HUES64 (cell line): ENCODE measurements at regions not wholly inside any gene's neighbourhood (a gene's known extent, or its start where the extent isn't known, plus 50 kb on each side); places are given as distances from the start of the nearest gene placed in this dataset.
"Not testable (repeated sequence)": the region's sequence is repeated elsewhere in the genome, so short reads cannot be mapped to it uniquely, and the experiment has no call there.

Experiments
- H3K27ac ChIP-seq: 2 replicates; pipeline ENCODE4 v1.7.0; 2013; ENCODE audit warnings: low read depth, low read length, inconsistent platforms
- H3K27me3 ChIP-seq: 2 replicates; pipeline ENCODE4 v1.6.1; 2013; ENCODE audit warnings: mild to moderate bottlenecking, low read length; ENCODE audit not compliant: insufficient read depth
- H3K36me3 ChIP-seq: 2 replicates; pipeline ENCODE4 v1.6.1; 2013; ENCODE audit warnings: mild to moderate bottlenecking, low read length; ENCODE audit not compliant: insufficient read depth
- H3K4me1 ChIP-seq: 2 replicates; pipeline ENCODE4 v1.6.1; 2013; ENCODE audit warnings: mild to moderate bottlenecking, low read length, moderate library complexity; ENCODE audit not compliant: insufficient read depth
- H3K4me3 ChIP-seq: 2 replicates; pipeline ENCODE4 v1.5.1; 2013; ENCODE audit warnings: mild to moderate bottlenecking, low read length, moderate library complexity
- H3K9ac ChIP-seq: 2 replicates; pipeline ENCODE4 v1.6.1; 2013; ENCODE audit warnings: mild to moderate bottlenecking, low read depth, low read length
- H3K9me3 ChIP-seq: 2 replicates; pipeline ENCODE4 v1.6.1; 2013; ENCODE audit warnings: low read depth, low read length; ENCODE audit not compliant: insufficient read depth
- WGBS: fragments of 150-250, 120-280 bp; methylation state at CpG from one replicate; pipeline ENCODE4 v1.1.7; 2013; ENCODE audit warnings: missing lambda C conversion rate; 5-methylcytosine and 5-hydroxymethylcytosine counted together

DNA sequence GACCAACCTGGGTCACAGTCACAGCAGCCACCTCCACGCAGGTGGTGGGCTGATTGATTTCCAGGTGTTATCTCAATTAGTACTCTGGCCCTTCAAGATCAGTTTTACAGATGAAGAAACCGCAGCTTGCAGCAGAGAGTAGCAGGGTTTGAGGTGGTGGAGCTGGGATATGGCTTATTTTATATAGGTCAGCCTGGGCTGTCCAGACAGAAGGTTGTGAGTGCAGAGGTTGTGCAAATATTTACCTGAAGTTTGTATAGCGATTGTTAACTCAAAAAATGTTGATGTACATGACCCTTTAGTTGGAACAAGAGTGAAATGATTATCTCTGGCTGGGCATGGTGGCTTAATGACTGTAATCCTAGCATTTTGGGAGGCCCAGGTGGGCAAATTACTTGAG lies 179.4 kb upstream of the SPATA31A3 start:
- not testable (repeated sequence) for H3K36me3 ChIP-seq, H3K4me3 ChIP-seq, H3K27ac ChIP-seq, H3K27me3 ChIP-seq, H3K4me1 ChIP-seq, H3K9me3 ChIP-seq, H3K9ac ChIP-seq
- 89% methylated on average over 1 of the region's 3 CpGs for WGBS

DNA sequence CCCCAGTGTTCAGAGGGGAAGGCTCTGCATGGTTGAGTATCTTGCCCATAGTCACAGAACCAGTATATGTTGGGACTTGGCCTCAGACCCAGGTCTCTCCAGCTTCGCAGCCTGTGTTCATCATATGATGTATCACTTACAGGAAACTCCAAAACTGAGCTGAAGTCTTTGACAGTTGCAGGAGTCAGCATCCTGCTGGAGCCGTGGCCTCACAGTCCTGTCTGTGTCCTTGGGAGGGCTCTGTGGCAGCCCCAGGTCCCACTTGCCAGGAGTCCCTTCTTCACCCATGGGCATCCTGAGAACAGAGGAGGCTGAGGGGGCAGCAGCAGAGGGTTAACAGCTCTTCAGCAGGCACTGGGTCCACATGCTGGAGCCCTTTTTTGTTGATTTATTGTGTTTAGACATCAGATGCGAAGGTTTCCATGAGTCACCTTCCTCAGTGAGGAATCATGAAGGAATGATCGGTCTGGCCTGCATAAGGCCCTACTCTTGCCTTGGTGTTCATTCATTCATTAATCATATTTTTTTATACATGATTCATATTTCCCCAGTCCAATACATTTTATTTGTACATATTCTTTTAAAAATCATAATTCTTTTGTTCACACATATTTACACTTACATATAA lies 176.3 kb upstream of the SPATA31A3 start:
- H3K4me1 ChIP-seq, H3K27ac ChIP-seq, H3K9ac ChIP-seq, H3K27me3 ChIP-seq, H3K4me3 ChIP-seq, H3K9me3 ChIP-seq, H3K36me3 ChIP-seq: not testable (repeated sequence)
- WGBS: no CpG with 5 or more reads among the region's 4 CpGs

DNA sequence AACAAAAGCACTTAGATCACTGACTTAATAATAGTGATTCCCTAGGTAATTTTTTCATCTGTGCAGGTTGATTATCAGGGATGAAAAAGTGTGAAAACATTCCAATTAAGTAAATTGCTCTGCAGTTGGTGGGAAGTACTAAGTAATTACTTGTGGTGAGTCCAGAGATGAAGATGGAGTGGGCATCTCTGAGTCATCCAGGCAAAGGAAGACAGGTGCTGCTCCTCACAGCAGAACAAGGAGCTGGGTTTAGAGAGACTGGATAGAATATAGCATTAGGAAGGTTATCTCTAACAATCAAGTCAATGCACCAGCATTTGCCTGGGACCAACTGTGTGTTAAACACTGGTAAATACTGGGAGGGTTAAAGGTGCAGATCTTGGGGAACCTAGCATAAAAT lies 174.0 kb upstream of the SPATA31A3 start:
- not testable (repeated sequence) for H3K27ac ChIP-seq, H3K4me3 ChIP-seq, H3K27me3 ChIP-seq, H3K9ac ChIP-seq, H3K9me3 ChIP-seq, H3K36me3 ChIP-seq, H3K4me1 ChIP-seq

DNA sequence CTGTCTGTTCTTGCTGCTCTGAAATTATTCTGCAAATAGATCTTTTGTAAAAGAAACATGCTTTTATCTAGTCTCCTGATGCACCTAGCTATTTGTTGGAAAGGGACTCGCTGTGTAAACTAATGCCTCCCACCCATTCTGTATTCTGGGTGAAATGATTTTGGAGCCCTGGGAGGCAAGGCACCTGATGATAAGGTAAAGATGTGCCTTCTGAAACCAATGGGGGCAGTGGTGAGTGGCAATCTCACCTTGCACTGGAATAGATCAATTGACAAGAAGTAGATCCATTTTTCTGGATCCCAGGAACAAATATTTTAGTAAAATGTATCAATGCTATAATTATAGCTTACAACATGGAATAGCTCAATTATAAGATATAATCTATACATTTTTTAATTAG lies 170.5 kb upstream of the SPATA31A3 start:
- not testable (repeated sequence) for H3K9ac ChIP-seq, H3K36me3 ChIP-seq, H3K9me3 ChIP-seq, H3K4me3 ChIP-seq, H3K4me1 ChIP-seq, H3K27me3 ChIP-seq, H3K27ac ChIP-seq
- WGBS: no CpG with 5 or more reads among the region's 1 CpG

DNA sequence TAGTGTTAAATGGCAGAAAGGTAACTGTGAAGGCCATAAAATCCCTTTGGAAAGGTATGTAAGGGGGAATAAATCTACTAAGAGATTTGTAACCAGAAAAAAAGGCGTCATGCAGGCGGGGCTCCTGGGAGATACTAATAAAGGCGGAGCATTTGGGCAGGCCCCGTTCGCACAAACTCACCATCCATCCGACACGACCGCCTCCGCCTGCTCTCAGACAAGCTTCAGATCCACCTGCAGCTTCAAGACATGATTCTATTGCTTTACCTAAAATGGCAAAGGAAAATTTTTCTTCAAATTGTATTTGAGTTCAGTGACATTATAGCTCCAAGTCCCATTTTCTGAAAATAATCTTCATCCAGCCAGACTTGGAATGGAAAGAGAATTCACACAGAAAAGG lies 162.9 kb upstream of the SPATA31A3 start:
- H3K9me3 ChIP-seq, H3K27ac ChIP-seq, H3K4me3 ChIP-seq, H3K27me3 ChIP-seq, H3K4me1 ChIP-seq, H3K36me3 ChIP-seq, H3K9ac ChIP-seq: not testable (repeated sequence)
- WGBS: 95% methylated on average over 8 of the region's 9 CpGs

DNA sequence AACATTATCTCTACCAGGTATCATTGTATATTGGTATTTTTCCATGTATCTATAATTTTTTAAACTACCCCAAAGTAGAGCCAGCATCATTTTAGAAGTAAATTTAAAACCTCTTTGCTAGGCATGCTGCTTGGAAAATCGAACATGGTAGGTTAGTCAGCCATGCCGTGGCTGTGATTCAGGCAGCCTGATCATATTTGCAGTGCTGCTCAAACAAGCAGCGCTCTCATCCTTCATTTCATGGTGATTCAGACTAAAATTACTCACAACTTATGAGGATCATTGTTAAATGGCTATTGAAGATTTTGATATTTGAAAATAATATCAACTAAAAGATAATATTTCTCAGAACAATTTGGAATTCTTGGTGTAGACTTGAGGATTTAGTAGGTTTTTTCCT lies 161.2 kb upstream of the SPATA31A3 start:
- no CpG with 5 or more reads among the region's 3 CpGs for WGBS
- not testable (repeated sequence) for H3K4me1 ChIP-seq, H3K27ac ChIP-seq, H3K9ac ChIP-seq, H3K4me3 ChIP-seq, H3K9me3 ChIP-seq, H3K36me3 ChIP-seq, H3K27me3 ChIP-seq

DNA sequence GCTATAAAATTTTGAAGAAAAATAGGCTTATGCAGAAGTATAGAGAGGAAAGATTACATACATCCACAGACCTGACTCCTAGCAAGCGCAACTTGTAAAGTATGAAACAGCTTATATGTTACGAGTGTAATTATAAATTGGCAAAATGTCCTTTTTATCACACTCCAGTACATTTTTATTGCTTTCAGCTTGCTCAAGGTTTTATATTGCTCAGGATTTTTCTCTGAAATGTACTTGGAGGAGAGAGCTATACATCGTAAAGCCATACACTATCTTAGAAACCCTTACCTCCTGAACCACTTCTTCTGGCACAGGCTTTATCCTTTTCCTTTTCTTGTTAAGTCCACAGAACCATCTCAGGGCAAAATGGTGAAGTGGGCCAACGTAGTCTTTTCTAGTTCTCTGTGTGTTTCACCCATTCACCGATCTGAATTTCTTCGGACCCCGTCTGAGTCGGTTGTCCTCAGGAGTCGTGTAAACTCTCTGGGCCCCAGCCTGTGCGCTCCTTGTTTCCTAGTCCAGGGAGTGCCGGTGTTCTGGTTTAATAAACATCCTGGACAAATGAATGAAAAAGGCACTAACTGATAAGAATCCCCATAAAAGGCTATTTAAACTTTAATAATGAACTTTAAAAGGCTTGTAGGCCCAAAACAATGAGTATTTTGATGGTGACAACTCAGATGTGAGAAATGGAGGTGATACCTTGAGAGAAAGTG lies 150.2 kb upstream of the SPATA31A3 start:
- not testable (repeated sequence) for H3K9ac ChIP-seq, H3K36me3 ChIP-seq, H3K9me3 ChIP-seq, H3K4me3 ChIP-seq, H3K4me1 ChIP-seq, H3K27ac ChIP-seq, H3K27me3 ChIP-seq
- no CpG with 5 or more reads among the region's 11 CpGs for WGBS

DNA sequence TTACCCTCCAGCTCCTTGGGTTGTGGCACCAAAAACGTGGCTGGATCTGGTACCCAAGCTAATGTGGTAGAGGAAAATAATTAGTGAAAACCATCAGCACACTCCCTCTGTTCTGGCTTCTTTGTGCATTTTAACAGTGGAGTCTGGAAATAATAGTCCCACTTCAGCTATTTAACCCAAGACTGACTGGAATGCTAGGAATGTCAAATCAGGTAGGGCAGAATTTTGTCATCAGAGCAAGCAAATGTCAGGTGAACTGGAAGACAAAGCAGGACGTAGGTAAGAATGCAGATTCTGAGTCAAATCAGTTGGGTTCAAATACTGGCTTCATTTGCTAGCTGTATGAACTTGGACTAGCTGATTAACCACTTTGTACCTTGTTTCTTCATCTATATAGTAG lies 144.0 kb upstream of the SPATA31A3 start:
- not testable (repeated sequence) for H3K9ac ChIP-seq, H3K4me1 ChIP-seq, H3K27me3 ChIP-seq, H3K9me3 ChIP-seq, H3K4me3 ChIP-seq, H3K27ac ChIP-seq, H3K36me3 ChIP-seq
- no CpG with 5 or more reads among the region's 2 CpGs for WGBS

DNA sequence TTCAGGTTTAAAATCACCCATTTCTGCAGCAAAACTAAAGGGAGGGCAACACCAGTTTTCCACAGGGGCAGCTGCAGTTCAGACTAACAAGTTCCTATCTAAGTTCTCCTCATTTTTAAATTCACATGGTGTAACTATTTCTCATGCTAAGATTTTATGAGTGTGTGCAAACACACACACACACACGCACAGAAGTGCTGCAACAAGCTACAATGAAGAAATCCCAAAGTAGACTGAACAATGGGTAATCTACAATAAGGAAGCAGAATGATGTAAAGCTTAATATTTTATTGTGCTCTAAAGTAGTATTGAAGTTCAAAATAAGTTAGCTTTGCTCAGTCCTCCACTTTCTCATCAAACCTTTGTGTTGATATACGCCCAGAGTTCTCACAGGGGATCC lies 140.8 kb upstream of the SPATA31A3 start:
- not testable (repeated sequence) for H3K9ac ChIP-seq, H3K36me3 ChIP-seq, H3K27me3 ChIP-seq, H3K4me3 ChIP-seq, H3K27ac ChIP-seq, H3K9me3 ChIP-seq, H3K4me1 ChIP-seq
- no CpG with 5 or more reads among the region's 2 CpGs for WGBS

DNA sequence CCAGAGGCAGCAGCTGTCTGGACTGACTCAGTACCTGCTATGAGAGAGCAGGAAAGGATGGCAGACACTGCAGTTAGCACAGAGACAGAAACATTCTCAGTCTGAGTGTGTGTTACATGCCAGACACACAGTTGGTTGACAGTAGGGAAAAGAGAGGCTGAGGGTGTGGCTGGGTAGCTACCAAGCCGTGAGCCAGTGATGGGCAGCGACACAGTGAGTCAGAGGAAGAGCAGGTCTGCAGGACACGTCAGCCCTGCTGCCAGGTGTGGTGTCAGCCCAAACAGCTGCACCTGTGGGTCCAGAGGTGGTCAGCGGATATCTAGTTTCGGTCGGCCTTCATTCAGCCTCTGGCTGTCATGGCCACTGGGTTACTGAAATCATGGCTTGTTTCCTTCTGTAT lies 124.4 kb upstream of the SPATA31A3 start:
- H3K9ac ChIP-seq, H3K9me3 ChIP-seq, H3K36me3 ChIP-seq, H3K27me3 ChIP-seq, H3K4me3 ChIP-seq, H3K27ac ChIP-seq, H3K4me1 ChIP-seq: not testable (repeated sequence)
- WGBS: no CpG with 5 or more reads among the region's 6 CpGs

DNA sequence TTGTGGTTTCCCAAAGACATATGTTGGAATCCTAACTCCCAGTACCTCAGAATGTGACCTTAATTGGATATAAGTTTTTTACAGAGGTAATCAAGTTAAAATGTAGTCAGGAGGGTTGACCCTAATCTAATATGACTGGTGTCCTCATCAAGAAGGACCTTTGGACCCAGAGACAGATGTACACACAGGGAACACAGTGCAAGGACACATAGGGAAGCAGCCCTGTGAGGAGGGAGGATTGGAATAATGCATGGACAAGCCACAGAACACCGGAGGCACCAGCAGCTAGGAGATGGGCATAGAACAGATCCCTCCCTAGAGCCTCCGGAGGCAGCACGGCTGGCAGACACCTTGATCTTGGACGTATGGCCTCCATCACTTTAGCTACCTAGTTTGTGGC lies 119.8 kb upstream of the SPATA31A3 start:
- H3K9me3 ChIP-seq, H3K9ac ChIP-seq, H3K27ac ChIP-seq, H3K4me3 ChIP-seq, H3K36me3 ChIP-seq, H3K27me3 ChIP-seq, H3K4me1 ChIP-seq: not testable (repeated sequence)
- WGBS: no CpG with 5 or more reads among the region's 4 CpGs

DNA sequence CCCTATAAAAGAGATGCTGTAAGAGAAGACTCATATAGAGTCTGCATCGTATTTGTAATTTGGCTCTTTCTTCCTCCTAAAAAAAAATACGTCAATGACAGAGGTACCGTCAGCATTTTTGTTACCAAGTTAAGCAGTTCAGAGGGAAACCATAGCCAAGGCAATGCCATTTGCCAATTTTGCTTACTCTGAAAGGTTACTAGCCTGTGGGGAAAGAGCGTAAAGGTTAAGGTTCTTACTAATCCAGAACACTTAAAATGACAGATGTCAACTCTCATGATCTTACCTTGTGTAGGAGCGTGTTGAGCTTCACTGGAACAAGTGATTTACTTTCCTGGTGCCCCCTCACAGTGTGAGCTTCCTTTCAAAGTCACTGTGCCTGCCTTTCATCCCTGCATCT lies 119.4 kb upstream of the SPATA31A3 start:
- not testable (repeated sequence) for H3K9ac ChIP-seq, H3K27me3 ChIP-seq, H3K4me1 ChIP-seq, H3K36me3 ChIP-seq, H3K4me3 ChIP-seq, H3K27ac ChIP-seq, H3K9me3 ChIP-seq
- WGBS: 100% methylated on average over 3 of the region's 5 CpGs
